Right renal pelvis (tissue), 4 donors: ENCODE measurements at regions not wholly inside any gene's neighbourhood (a gene's known extent, or its start where the extent isn't known, plus 50 kb on each side); places are given as distances from the start of the nearest gene placed in this dataset.
A peak's percentile ranks its signal among the peaks of the same experiment; 100 is the strongest.

Experiments used
- DNase-seq, 4 donors: peaks; one replicate each; pipeline ENCODE4 v3.0.0-alpha.2; 2013; ENCODE audit warnings: low read depth in 4 of 4, low spot score in 3 of 4, missing footprints in 1 of 4

GRCh38 chr2:12320027-12320734, 396.6 kb upstream of the TRIB2 start:
- DNase-seq, result no peak

- no peak for DNase-seq
Observed at GRCh38 chr2:12320991-12321641, 395.6 kb upstream of the TRIB2 start.

GRCh38 chr2:12321886-12322285, 394.9 kb upstream of the TRIB2 start:
- no peak for DNase-seq

- no peak for DNase-seq
Observed at GRCh38 chr2:12325806-12326205, 390.9 kb upstream of the TRIB2 start.

GRCh38 chr2:12326449-12327190, 390.1 kb upstream of the TRIB2 start:
- no peak for DNase-seq

GRCh38 chr2:12330916-12331315, 385.8 kb upstream of the TRIB2 start:
- DNase-seq, result no peak

GRCh38 chr2:12331698-12332097, 385.0 kb upstream of the TRIB2 start:
- no peak for DNase-seq

GRCh38 chr2:12333293-12333692, 383.4 kb upstream of the TRIB2 start:
- no peak for DNase-seq

GRCh38 chr2:12334412-12334966, 382.2 kb upstream of the TRIB2 start:
- DNase-seq, result no peak

GRCh38 chr2:12335131-12335530, 381.6 kb upstream of the TRIB2 start:
- DNase-seq, result no peak

GRCh38 chr2:12335995-12336394, 380.7 kb upstream of the TRIB2 start:
- DNase-seq, result no peak

GRCh38 chr2:12338946-12339697, 377.6 kb upstream of the TRIB2 start:
- no peak for DNase-seq

- no peak for DNase-seq
Observed at GRCh38 chr2:12340164-12340563, 376.6 kb upstream of the TRIB2 start.

GRCh38 chr2:12341215-12341614, 375.5 kb upstream of the TRIB2 start:
- no peak for DNase-seq

GRCh38 chr2:12341920-12342319, 374.8 kb upstream of the TRIB2 start:
- no peak for DNase-seq

- DNase-seq, result no peak
Observed at GRCh38 chr2:12343141-12343540, 373.6 kb upstream of the TRIB2 start.

- no peak for DNase-seq
Observed at GRCh38 chr2:12347066-12347493, 369.7 kb upstream of the TRIB2 start.

GRCh38 chr2:12348216-12348615, 368.5 kb upstream of the TRIB2 start:
- no peak for DNase-seq

GRCh38 chr2:12350821-12351220, 365.9 kb upstream of the TRIB2 start:
- DNase-seq, result no peak

- DNase-seq, result peak in 1 of 4 donors; percentile 2
Observed at GRCh38 chr2:12352889-12353288, 363.8 kb upstream of the TRIB2 start.

GRCh38 chr2:12361506-12361905, 355.2 kb upstream of the TRIB2 start:
- no peak for DNase-seq
